BJ (cell line): ENCODE measurements at regions not wholly inside any gene's neighbourhood (a gene's known extent, or its start where the extent isn't known, plus 50 kb on each side); places are given as distances from the start of the nearest gene placed in this dataset.
"Not testable (repeated sequence)": the region's sequence is repeated elsewhere in the genome, so short reads cannot be mapped to it uniquely, and the experiment has no call there.

Experiments used
- CTCF ChIA-PET: fragments of 350-600 bp; formaldehyde crosslinking; extraction: SDS; loops from one replicate; lab custom pipeline; 2021; ENCODE audit warnings: antibody characterized with exemption, inconsistent platforms; lab: Yijun Ruan, JAX
- POLR2A ChIA-PET: fragments of 300-600 bp; sonication (Branson Sonifier 250); formaldehyde crosslinking; extraction: SDS; loops from one replicate; lab custom pipeline; 2021; ENCODE audit warnings: antibody characterized with exemption; lab: Charles Lee
- DNase-seq: peaks from one replicate; pipeline ENCODE4 v3.0.0-alpha.2; 2011; ENCODE audit warnings: low read depth
- H3K27me3 ChIP-seq: 2 replicates; pipeline ENCODE4 v1.6.0; 2011; ENCODE audit warnings: low read length; ENCODE audit not compliant: control insufficient read depth, insufficient read depth
- H3K36me3 ChIP-seq: 2 replicates; pipeline ENCODE4 v1.5.1; 2011; ENCODE audit warnings: low read length; ENCODE audit not compliant: control insufficient read depth, insufficient read depth
- H3K4me3 ChIP-seq: 2 replicates; pipeline ENCODE4 v1.5.1; 2011; ENCODE audit warnings: low read depth, mild to moderate bottlenecking, control low read depth, low read length
- TF ChIP-seq, protein P1 (sequence below): IDR thresholded peaks from 2 replicates; pipeline ENCODE4 v1.5.1; 2011; ENCODE audit warnings: low read depth, mild to moderate bottlenecking, control low read depth, inconsistent platforms, low read length, moderate library complexity; ENCODE audit not compliant: insufficient read depth

DNA sequence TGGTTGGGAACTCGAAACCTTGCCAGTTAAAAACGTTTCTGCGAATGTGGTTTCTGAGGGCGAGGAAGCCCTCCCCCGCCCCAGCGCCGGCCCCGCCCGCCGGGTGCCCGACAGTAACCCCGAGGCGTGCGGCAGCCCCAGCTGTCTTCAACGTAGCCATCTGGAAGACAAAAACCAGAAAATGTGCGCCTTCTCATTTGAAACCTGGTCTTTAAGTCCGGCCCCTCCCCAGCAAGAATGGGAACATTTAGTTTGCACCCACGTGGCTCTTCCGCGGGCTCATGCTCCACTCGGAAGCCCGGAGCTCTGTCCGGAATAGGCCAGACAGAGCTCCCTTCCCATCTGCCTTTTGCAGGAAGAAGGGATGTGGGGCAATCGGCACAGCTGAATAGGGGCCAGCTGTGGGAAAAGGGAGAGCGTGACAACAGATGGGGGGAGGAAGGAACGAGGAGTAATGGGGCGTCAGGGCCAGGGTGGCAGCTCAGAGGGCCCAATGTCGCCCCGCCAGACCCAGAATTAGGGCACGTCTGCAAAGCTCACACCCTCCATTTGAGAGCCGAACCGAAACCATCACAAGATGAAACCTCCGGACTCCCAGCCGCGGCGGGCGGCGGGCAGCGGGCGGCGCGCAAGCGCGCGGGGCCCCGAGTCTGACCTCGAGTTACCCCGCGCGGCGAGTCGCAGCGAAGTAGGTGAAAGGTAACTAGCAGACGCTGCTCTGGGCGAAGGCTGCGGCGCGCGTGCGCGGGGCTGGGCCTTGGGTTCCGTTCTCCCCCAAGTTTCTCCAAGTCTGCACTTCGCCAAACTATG is 63.4 kb upstream of the ABCA1 start:
- DNase-seq = peak; percentile 48
- ChIA-PET CTCF (interaction anchor here (0.6 to 1.2 kb wide), 4 partner anchors 20 to 171 kb away, joined by 3 to 8 read pairs (median 3); partner anchors contain the start of gene ABCA1), POLR2A (interaction anchor here (0.5 kb wide), 1 partner anchor 148 kb away, joined by 5 read pairs; no protein-coding TSS in a partner anchor)
- TF ChIP-seq, protein P1, sequence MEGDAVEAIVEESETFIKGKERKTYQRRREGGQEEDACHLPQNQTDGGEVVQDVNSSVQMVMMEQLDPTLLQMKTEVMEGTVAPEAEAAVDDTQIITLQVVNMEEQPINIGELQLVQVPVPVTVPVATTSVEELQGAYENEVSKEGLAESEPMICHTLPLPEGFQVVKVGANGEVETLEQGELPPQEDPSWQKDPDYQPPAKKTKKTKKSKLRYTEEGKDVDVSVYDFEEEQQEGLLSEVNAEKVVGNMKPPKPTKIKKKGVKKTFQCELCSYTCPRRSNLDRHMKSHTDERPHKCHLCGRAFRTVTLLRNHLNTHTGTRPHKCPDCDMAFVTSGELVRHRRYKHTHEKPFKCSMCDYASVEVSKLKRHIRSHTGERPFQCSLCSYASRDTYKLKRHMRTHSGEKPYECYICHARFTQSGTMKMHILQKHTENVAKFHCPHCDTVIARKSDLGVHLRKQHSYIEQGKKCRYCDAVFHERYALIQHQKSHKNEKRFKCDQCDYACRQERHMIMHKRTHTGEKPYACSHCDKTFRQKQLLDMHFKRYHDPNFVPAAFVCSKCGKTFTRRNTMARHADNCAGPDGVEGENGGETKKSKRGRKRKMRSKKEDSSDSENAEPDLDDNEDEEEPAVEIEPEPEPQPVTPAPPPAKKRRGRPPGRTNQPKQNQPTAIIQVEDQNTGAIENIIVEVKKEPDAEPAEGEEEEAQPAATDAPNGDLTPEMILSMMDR = no peak
- Histone ChIP-seq H3K27me3 (no peaks in the 10 kb centered on the region), H3K4me3 (peak overlapping the region; percentile 72), H3K36me3 (no peaks in the 10 kb centered on the region)

DNA sequence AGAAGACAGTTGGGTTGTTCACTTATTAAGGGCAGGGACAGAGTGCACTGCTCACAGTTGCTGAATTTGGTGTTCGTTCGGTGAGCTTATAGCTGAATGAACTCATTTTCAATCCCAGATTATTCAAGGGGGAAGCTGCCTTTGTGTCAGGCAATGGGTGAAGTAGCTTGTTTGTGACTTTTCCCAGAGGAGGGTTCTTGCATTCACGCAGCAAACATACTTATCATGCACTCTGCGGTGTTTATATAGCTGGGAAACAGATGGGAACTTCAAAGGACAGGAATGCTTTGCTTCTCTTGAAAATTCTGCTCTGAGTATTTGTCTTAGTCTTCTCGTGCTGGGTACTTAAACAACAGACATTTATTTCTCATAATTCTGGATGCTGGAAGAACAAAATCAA is 64.7 kb upstream of the ABCA1 start:
- H3K27me3 ChIP-seq = no peaks in the 10 kb centered on the region
- POLR2A ChIA-PET = no interaction called here

DNA sequence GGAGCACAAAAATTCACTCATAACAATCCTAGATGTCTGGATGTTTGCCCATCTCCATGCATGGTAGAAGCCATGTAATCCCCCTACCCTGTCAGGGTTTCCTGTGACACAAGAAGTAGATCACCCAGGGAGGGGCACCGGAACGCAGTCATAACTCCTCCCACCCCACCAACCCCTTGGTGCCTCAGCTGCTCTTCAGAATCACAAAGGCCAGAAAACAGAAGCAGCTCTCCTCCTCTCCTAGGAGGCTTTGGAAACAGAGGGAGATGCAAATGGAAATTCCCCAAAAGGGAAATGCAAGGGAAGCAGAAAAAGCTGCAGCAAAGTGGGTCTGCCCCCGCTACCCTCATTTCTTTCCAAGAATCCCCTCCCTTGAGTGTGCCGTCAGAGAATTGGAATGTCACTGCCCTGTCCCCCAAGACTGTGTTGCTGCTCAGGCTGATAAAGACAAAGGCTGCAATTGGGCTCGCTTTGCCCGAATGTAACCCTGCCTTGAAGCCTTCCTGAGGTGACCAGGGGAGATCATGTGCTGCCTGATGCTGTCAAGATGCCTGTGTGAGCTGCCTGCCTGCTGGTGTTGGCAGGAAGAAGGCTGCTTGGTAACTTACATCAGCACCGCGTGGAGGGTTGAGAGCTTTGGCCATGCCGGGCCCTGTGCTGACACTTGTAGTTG is 65.5 kb upstream of the ABCA1 start:
- peak; percentile 33 for DNase-seq
- POLR2A ChIA-PET = interaction anchor here (0.5 kb wide), 1 partner anchor 146 kb away, joined by 9 read pairs; no protein-coding TSS in a partner anchor
- no peaks in the 10 kb centered on the region for H3K27me3 ChIP-seq
- CTCF ChIA-PET = interaction anchor here (0.7 to 2.0 kb wide), 3 partner anchors 67 to 162 kb away, joined by 4 to 8 read pairs (median 5); no protein-coding TSS in a partner anchor
- H3K4me3 ChIP-seq = no peak overlapping the region
- H3K36me3 ChIP-seq = no peaks in the 10 kb centered on the region
- TF ChIP-seq, protein P1 = no peak

More for the DNA sequence above, 64.7 kb upstream of the ABCA1 start:
- TF ChIP-seq, protein P1 = no peak
- Histone ChIP-seq H3K4me3 (no peak overlapping the region), H3K36me3 (no peaks in the 10 kb centered on the region)
- CTCF ChIA-PET = interaction anchor here (0.9 to 2.0 kb wide), 2 partner anchors 14 to 162 kb away, joined by 3 to 8 read pairs; no protein-coding TSS in a partner anchor
- DNase-seq = peak; percentile 77

DNA sequence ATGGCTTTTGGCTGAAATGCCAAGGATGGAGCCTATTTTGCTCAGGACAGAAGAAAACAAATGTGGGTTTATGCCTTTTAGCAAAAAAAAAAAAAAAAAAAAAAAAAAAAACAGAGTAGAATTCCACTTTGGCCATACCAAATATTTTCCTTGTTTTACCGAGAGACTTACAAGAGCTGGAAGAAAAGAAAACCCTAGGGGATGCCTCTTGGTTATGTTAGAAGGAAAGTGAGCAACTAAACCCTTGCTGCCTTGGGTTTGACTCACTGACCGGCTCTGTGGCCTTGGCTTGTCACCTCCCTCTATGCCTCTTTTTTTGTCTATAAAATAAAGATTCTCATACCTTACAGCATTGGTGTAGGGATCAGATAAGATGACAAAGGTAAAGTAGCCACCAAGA is 69.6 kb upstream of the ABCA1 start:
- no peak for DNase-seq
- Histone ChIP-seq H3K27me3 (no peaks in the 10 kb centered on the region), H3K4me3 (no peak overlapping the region), H3K36me3 (no peaks in the 10 kb centered on the region)
- ChIA-PET POLR2A (no interaction called here), CTCF (interaction anchor here (0.6 kb wide), 1 partner anchor 116 kb away, joined by 3 read pairs; no protein-coding TSS in a partner anchor)
- TF ChIP-seq, protein P1 = no peak

DNA sequence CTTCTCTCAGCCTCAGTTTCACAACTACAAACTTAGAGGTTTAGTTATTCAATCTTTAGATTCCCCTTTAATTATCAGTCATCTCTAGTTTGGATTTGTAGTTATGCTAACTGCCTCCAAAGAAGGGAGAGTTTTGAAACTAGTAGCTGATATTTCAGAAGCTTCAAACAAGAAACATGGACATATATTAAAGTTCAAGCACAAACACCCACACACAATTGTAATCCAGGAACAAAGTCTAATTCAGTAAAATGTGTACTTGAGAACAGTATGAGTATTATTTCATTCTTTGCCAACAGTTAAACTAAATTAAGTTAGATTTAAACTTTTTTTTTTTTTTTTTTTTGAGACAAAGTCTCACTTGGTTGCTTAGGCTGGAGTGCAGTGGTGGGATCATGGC is 71.2 kb upstream of the ABCA1 start:
- H3K36me3 ChIP-seq = no peaks in the 10 kb centered on the region
- H3K4me3 ChIP-seq = no peak overlapping the region
- DNase-seq = no peak
- no peaks in the 10 kb centered on the region for H3K27me3 ChIP-seq
- POLR2A ChIA-PET = no interaction called here
- CTCF ChIA-PET = interaction anchor here (0.6 kb wide), 1 partner anchor 197 kb away, joined by 3 read pairs; no protein-coding TSS in a partner anchor
- TF ChIP-seq, protein P1 = no peak

DNA sequence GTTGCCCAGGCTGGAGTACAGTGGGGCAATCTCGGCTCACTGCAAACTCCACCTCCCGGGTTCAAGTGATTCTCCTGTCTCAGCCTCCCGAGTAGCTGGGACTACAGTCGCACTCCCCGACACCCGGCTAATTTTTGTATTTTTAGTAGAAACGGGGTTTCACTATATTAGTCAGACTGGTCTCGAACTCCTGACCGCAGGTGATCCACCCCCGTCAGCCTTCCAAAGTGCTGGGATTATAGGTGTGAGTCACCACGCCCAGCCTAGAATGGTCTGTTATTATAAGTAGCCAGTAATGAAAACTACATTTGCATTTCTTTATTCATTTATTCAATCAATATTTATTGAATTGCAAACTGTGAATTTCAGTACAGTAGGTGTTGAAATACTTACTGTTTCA is 72.6 kb upstream of the ABCA1 start:
- H3K36me3 ChIP-seq, H3K27me3 ChIP-seq, DNase-seq, H3K4me3 ChIP-seq, CTCF ChIA-PET, POLR2A ChIA-PET: not testable (repeated sequence)
